Prostate gland (tissue), 2 donors: ENCODE measurements at regions not wholly inside any gene's neighbourhood (a gene's known extent, or its start where the extent isn't known, plus 50 kb on each side); places are given as distances from the start of the nearest gene placed in this dataset.

ENCODE experiments used
- DNase-seq: peaks from one replicate; pipeline ENCODE4 v3.0.0-alpha.2; 2019; ENCODE audit warnings: low spot score
- H3K27ac ChIP-seq, 2 donors: fragments of 200-600 bp; sonication (generic); 2 replicates each; pipeline ENCODE4 v1.5.1; 2017 to 2019
- H3K27me3 ChIP-seq: fragments of 200-600 bp; sonication (generic); replicated peaks from 2 replicates; pipeline ENCODE4 v1.5.1; 2019; ENCODE audit not compliant: insufficient read depth
- H3K36me3 ChIP-seq, 2 donors: fragments of 200-600 bp; sonication (generic); 1 replicate in 1 of 2; 2 replicates in 1 of 2; pipeline versions ENCODE4 v1.5.1 to v1.8.1; 2017 to 2019
- H3K4me1 ChIP-seq: fragments of 200-600 bp; sonication (generic); replicated peaks from 2 replicates; pipeline ENCODE4 v1.5.1; 2019
- H3K4me3 ChIP-seq, 2 donors: fragments of 200-600 bp; sonication (generic); 2 replicates each; pipeline ENCODE4 v1.5.1; 2017 to 2019
- H3K9me3 ChIP-seq: fragments of 200-600 bp; sonication (generic); 2 replicates; pipeline ENCODE4 v1.5.1; 2017
- POLR2A ChIP-seq: fragments of 450-650 bp; IDR thresholded peaks from one replicate; pipeline ENCODE4 v1.6.1; 2016; ENCODE audit warnings: antibody characterized with exemption, mild to moderate bottlenecking
- POLR2AphosphoS5 ChIP-seq: sonication (generic); formaldehyde crosslinking; IDR thresholded peaks from one replicate; pipeline ENCODE4 v1.6.1; 2017; ENCODE audit warnings: antibody characterized with exemption
- WGBS: methylation state at CpG from one replicate; pipeline ENCODE4 v1.1.5; 2018; 5-methylcytosine and 5-hydroxymethylcytosine counted together
- intact Hi-C: fragments of 100-400 bp; cut with DNase I; formaldehyde crosslinking; loops from one replicate; pipeline ENCODE4 v1.14.2; 2022
- TF ChIP-seq, protein P1 (sequence below), 4 experiments: fragments of 200-600 bp in 2 of 4; fragments of 450-650 bp in 2 of 4; sonication (generic) in 2 of 4; IDR thresholded peaks; 1 replicate in 3 of 4; 2 replicates in 1 of 4; pipeline ENCODE4 v1.5.1; 2016 to 2019; ENCODE audit warnings: antibody characterized with exemption in 4 of 4, mild to moderate bottlenecking in 2 of 4, moderate library complexity in 2 of 4

DNA sequence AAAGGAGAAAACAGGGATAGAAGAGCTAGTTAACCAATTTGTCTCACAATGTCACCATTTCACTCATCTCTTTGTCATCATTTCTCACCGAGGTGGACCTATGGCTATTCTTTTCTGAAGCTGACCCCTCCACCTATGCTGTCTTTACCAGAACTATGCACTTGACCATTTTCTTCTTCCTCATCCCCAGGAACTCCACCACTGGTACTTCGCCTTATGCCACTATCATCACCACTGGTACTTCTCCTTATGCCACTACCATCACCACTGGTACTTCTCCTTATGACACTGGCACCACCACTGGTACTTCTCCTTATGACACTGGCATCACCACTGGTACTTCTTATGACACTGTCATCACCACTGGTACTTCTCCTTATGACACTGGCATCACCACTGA lies 745.8 kb upstream of the CHAC2 start:
- TF ChIP-seq, protein P1, sequence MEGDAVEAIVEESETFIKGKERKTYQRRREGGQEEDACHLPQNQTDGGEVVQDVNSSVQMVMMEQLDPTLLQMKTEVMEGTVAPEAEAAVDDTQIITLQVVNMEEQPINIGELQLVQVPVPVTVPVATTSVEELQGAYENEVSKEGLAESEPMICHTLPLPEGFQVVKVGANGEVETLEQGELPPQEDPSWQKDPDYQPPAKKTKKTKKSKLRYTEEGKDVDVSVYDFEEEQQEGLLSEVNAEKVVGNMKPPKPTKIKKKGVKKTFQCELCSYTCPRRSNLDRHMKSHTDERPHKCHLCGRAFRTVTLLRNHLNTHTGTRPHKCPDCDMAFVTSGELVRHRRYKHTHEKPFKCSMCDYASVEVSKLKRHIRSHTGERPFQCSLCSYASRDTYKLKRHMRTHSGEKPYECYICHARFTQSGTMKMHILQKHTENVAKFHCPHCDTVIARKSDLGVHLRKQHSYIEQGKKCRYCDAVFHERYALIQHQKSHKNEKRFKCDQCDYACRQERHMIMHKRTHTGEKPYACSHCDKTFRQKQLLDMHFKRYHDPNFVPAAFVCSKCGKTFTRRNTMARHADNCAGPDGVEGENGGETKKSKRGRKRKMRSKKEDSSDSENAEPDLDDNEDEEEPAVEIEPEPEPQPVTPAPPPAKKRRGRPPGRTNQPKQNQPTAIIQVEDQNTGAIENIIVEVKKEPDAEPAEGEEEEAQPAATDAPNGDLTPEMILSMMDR (IDR thresholded peaks at IDR 0.05) = no peak
- no peak for TF ChIP-seq POLR2AphosphoS5
- TF ChIP-seq POLR2A = no peak
- no peaks in the 10 kb centered on the region for H3K9me3 ChIP-seq
- H3K36me3 ChIP-seq = no peaks in the 10 kb centered on the region
- no peak overlapping the region for H3K27ac ChIP-seq
- H3K27me3 ChIP-seq = no peaks in the 10 kb centered on the region
- no peaks in the 10 kb centered on the region for H3K4me1 ChIP-seq
- DNase-seq = no peak
- WGBS = 95% methylated on average over 2 of the region's 2 CpGs
- intact Hi-C loops = no loop called here
- no peak overlapping the region for H3K4me3 ChIP-seq

DNA sequence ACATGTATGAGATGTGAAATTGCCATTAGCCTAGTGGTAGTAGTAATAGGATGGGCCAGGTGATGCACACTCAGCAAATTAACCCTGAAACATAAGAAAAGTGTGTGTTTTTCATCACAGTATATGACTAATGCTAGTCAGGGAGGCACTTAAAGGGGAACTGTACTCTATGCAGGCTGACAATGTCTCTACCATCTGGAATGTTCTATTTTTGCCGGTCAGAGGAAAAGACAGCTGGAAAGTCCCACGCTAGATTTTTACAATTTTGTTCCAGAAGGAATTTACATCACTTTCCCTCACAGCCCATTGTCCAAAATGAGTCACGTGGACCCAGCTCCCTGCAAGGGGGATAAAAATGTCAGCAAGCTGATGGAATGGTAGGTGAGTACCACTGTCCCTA lies 746.3 kb upstream of the CHAC2 start:
- no peak overlapping the region for H3K27ac ChIP-seq
- no peak for DNase-seq
- no peaks in the 10 kb centered on the region for H3K36me3 ChIP-seq
- H3K27me3 ChIP-seq = no peaks in the 10 kb centered on the region
- intact Hi-C loops = no loop called here
- H3K9me3 ChIP-seq = no peaks in the 10 kb centered on the region
- TF ChIP-seq, protein P1 (IDR thresholded peaks at IDR 0.05) = no peak
- TF ChIP-seq POLR2A = no peak
- no peak for TF ChIP-seq POLR2AphosphoS5
- no peaks in the 10 kb centered on the region for H3K4me1 ChIP-seq
- no peak overlapping the region for H3K4me3 ChIP-seq
- 61% methylated on average over 3 of the region's 3 CpGs for WGBS

DNA sequence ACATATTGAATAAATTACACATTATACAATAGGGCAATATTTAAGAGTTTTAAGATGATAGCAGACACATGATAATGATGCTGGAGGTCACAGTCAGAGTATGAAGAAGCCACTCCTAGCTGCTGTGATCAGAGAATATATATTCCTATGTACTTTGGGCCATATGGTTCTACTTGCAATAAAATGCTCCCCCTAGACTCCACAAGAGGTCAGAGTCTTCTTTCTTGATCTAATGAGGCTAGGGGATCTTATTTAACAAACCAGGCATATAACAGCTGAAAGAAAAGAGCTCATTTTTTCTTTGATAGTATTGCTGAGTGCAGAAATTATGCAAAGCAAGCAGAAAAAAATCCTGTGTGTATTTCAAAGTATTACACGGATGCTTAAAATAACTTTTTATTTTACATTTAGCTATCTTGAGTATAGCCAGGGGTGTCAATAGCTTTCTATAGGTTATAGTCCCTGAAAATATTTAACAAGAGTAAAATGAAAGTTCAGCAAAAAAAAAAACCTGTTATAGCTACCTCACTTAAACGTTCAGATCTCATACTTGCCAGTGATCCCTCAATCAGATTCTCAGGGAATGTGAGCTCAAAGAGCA lies 748.7 kb upstream of the CHAC2 start:
- WGBS = 37% methylated on average over 2 of the region's 2 CpGs

DNA sequence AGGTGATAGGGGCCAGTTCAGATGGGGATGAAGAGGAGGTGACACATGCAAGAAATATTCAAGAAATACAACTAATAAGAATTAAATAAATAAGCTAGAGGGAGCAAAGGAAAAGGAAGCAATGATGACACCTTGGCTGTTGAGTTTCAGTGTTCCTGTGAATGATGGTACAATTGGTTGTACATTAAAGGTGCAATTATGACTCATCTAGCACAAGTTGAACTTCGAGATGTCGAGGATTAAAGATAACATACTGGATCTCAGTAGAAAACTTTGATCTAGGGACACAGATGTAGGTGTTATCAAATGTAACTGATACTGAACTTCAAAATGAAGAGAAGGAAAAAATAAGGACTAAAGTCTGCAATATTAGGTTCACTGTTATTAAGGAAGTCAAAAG lies 760.6 kb upstream of the CHAC2 start:
- H3K4me1 ChIP-seq = no peaks in the 10 kb centered on the region
- 86% methylated on average over 2 of the region's 2 CpGs for WGBS
- H3K4me3 ChIP-seq = no peak overlapping the region
- intact Hi-C loops = no loop called here
- DNase-seq = no peak
- TF ChIP-seq POLR2AphosphoS5 (no peak), POLR2A (no peak)
- TF ChIP-seq, protein P1 (IDR thresholded peaks at IDR 0.05) = no peak
- H3K27me3 ChIP-seq = no peaks in the 10 kb centered on the region
- no peaks in the 10 kb centered on the region for H3K36me3 ChIP-seq
- no peaks in the 10 kb centered on the region for H3K9me3 ChIP-seq
- no peak overlapping the region for H3K27ac ChIP-seq

More for the DNA sequence above, 748.7 kb upstream of the CHAC2 start:
- TF ChIP-seq POLR2A = no peak
- TF ChIP-seq, protein P1 (IDR thresholded peaks at IDR 0.05) = no peak
- TF ChIP-seq POLR2AphosphoS5 = no peak
- Histone ChIP-seq H3K9me3 (no peaks in the 10 kb centered on the region), H3K36me3 (no peaks in the 10 kb centered on the region), H3K27ac (no peak overlapping the region), H3K4me1 (no peaks in the 10 kb centered on the region), H3K4me3 (no peak overlapping the region), H3K27me3 (no peaks in the 10 kb centered on the region)
- no peak for DNase-seq
- intact Hi-C loops = no loop called here

DNA sequence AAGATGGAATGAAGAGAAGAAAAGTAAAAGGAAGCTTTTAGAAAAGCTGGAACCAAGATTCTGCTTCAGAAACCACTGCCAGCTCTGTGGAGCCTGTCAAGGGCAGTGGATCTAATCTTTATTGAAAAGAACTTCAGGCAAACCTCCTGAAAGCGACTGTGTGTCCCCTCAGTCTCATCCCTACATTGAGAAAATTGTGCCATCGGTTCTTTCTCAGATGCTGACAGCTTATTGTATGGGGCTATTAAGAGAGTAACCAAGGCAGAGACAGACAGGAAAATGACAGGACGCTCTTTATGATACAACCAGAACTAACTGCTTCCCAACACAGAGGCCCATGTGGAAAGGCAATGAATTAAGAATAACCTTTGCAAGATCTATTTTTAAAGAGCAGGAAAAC lies 763.2 kb upstream of the CHAC2 start:
- H3K4me1 ChIP-seq = no peaks in the 10 kb centered on the region
- H3K36me3 ChIP-seq = no peaks in the 10 kb centered on the region
- intact Hi-C loops = no loop called here
- no peaks in the 10 kb centered on the region for H3K27me3 ChIP-seq
- no peak overlapping the region for H3K4me3 ChIP-seq
- 64% methylated on average over 3 of the region's 3 CpGs for WGBS
- TF ChIP-seq, protein P1 (IDR thresholded peaks at IDR 0.05) = no peak
- TF ChIP-seq POLR2A (no peak), POLR2AphosphoS5 (no peak)
- H3K9me3 ChIP-seq = no peaks in the 10 kb centered on the region
- no peak for DNase-seq
- H3K27ac ChIP-seq = no peak overlapping the region
